ENCODE measurements at regions not wholly inside any gene's neighbourhood (a gene's known extent, or its start where the extent isn't known, plus 50 kb on each side); places are given as distances from the start of the nearest gene placed in this dataset.
A peak's percentile ranks its signal among the peaks of the same experiment; 100 is the strongest.
"Not testable (repeated sequence)": the region's sequence is repeated elsewhere in the genome, so short reads cannot be mapped to it uniquely, and the experiment has no call there.

- intact Hi-C loops (cut with DNase I; ENCODE audit: low total_unique reads): no loop called here
- 30 to 58% (median 43%) methylated on average over 4 of the region's 4 CpGs for WGBS, 5 donors
- H3K27me3 ChIP-seq: no peaks in the 10 kb centered on the region
- TF ChIP-seq POLR2A (IDR thresholded peaks at IDR 0.05) (no peak), POLR2AphosphoS5 (IDR thresholded peaks at IDR 0.05) (no peak), EP300 (IDR thresholded peaks at IDR 0.05) (no peak), CTCF (IDR thresholded peaks at IDR 0.05) (no peak)
- peak in 1 of 2 donors; percentile 16 for DNase-seq
- H3K4me1 ChIP-seq: peaks cover 5 to 18% (median 8%) of the 10 kb centered on the region in 4 donors
- no peaks in the 10 kb centered on the region for H3K36me3 ChIP-seq
- no peak overlapping the region for H3K4me3 ChIP-seq
- no peaks in the 10 kb centered on the region for H3K9me3 ChIP-seq
- no peak overlapping the region for H3K27ac ChIP-seq
Measured at GRCh38 chr6:144920391-144920961, 635.3 kb downstream of the UTRN start.

GRCh38 chr6:144921206-144921975, 636.3 kb downstream of the UTRN start:
- WGBS, 5 donors: 40 to 58% (median 46%) methylated on average over 6 of the region's 6 CpGs
- Histone ChIP-seq H3K36me3 (no peaks in the 10 kb centered on the region), H3K9me3 (no peaks in the 10 kb centered on the region), H3K27ac (no peak overlapping the region), H3K4me3 (no peak overlapping the region), H3K27me3 (no peaks in the 10 kb centered on the region), H3K4me1 (peaks cover 5 to 18% (median 8%) of the 10 kb centered on the region in 4 donors)
- intact Hi-C loops (cut with DNase I; ENCODE audit: low total_unique reads): no loop called here
- no peak for TF ChIP-seq CTCF (IDR thresholded peaks at IDR 0.05)
- no peak for TF ChIP-seq POLR2AphosphoS5 (IDR thresholded peaks at IDR 0.05)
- TF ChIP-seq EP300 (IDR thresholded peaks at IDR 0.05): no peak
- no peak for TF ChIP-seq POLR2A (IDR thresholded peaks at IDR 0.05)
- DNase-seq: peak; percentile 22 to 26

GRCh38 chr6:144922120-144922722, 637.1 kb downstream of the UTRN start:
- Histone ChIP-seq H3K4me1 (peaks cover 5 to 18% (median 8%) of the 10 kb centered on the region in 4 donors), H3K27me3 (no peaks in the 10 kb centered on the region), H3K27ac (no peak overlapping the region), H3K9me3 (no peaks in the 10 kb centered on the region), H3K4me3 (no peak overlapping the region), H3K36me3 (no peaks in the 10 kb centered on the region)
- TF ChIP-seq CTCF (IDR thresholded peaks at IDR 0.05) (no peak), EP300 (IDR thresholded peaks at IDR 0.05) (no peak), POLR2A (IDR thresholded peaks at IDR 0.05) (no peak), POLR2AphosphoS5 (IDR thresholded peaks at IDR 0.05) (no peak)
- peak in 1 of 2 donors; percentile 9 for DNase-seq
- intact Hi-C loops (cut with DNase I; ENCODE audit: low total_unique reads): no loop called here
- 66 to 81% (median 72%) methylated on average over 3 of the region's 3 CpGs for WGBS, 5 donors

GRCh38 chr6:144922771-144923490, 637.8 kb downstream of the UTRN start:
- intact Hi-C loops (cut with DNase I; ENCODE audit: low total_unique reads): not testable (repeated sequence)
- H3K4me1 ChIP-seq: peaks cover 5 to 18% (median 8%) of the 10 kb centered on the region in 4 donors

GRCh38 chr6:144923491-144923787, 638.3 kb downstream of the UTRN start:
- H3K9me3 ChIP-seq; H3K36me3 ChIP-seq; intact Hi-C loops (cut with DNase I; ENCODE audit: low total_unique reads); H3K4me3 ChIP-seq; H3K27ac ChIP-seq; H3K27me3 ChIP-seq; DNase-seq: not testable (repeated sequence)
- 69 to 97% (median 90%) methylated on average over 4 to 5 of the region's 5 CpGs for WGBS, 5 donors
- H3K4me1 ChIP-seq: peaks cover 5 to 18% (median 8%) of the 10 kb centered on the region in 4 donors

More at GRCh38 chr6:144922771-144923490, 637.8 kb downstream of the UTRN start:
- H3K9me3 ChIP-seq, H3K27ac ChIP-seq, H3K4me3 ChIP-seq, DNase-seq, H3K36me3 ChIP-seq, H3K27me3 ChIP-seq: not testable (repeated sequence)
- WGBS, 5 donors: 82 to 86% (median 86%) methylated on average over 4 to 5 of the region's 5 CpGs
